Liver (tissue), 8 donors: ENCODE measurements at regions not wholly inside any gene's neighbourhood (a gene's known extent, or its start where the extent isn't known, plus 50 kb on each side); places are given as distances from the start of the nearest gene placed in this dataset.

Experiments used
- DNase-seq: peaks from one replicate; pipeline ENCODE4 v3.0.0-alpha.2; 2017; ENCODE audit warnings: low spot score
- H3K27ac ChIP-seq, 2 donors: one replicate each; pipeline ENCODE4 v1.7.0; 2013; ENCODE audit warnings: inconsistent platforms in 2 of 2, low read length in 2 of 2, control low read depth in 1 of 2, low read depth in 1 of 2, mild to moderate bottlenecking in 1 of 2
- H3K27me3 ChIP-seq, 4 donors: one replicate each; pipeline versions ENCODE4 v1.6.1 to v1.7.0; 2013; ENCODE audit warnings: low read length in 3 of 4, inconsistent platforms in 1 of 4, mild to moderate bottlenecking in 1 of 4, moderate library complexity in 1 of 4; ENCODE audit not compliant: control insufficient read depth in 4 of 4, insufficient read depth in 4 of 4
- H3K36me3 ChIP-seq, 4 donors: one replicate each; pipeline versions ENCODE4 v1.6.1 to v1.7.0; 2013; ENCODE audit warnings: low read length in 3 of 4, mild to moderate bottlenecking in 3 of 4, low read depth in 1 of 4, moderate library complexity in 1 of 4; ENCODE audit not compliant: control insufficient read depth in 4 of 4, insufficient read depth in 3 of 4
- H3K4me1 ChIP-seq, 4 donors: one replicate each; pipeline versions ENCODE4 v1.6.1 to v1.7.0; 2013; ENCODE audit warnings: low read length in 3 of 4, mild to moderate bottlenecking in 3 of 4, moderate library complexity in 1 of 4; ENCODE audit not compliant: control insufficient read depth in 4 of 4, insufficient read depth in 4 of 4
- H3K4me3 ChIP-seq, 3 donors: one replicate each; pipeline versions ENCODE4 v1.6.1 to v1.7.0; 2013; ENCODE audit warnings: low read length in 3 of 3, control low read depth in 1 of 3, low read depth in 1 of 3, mild to moderate bottlenecking in 1 of 3
- H3K9ac ChIP-seq, 2 donors: one replicate each; pipeline ENCODE4 v1.7.0; 2013; ENCODE audit warnings: low read length in 2 of 2, mild to moderate bottlenecking in 2 of 2, moderate library complexity in 2 of 2, control low read depth in 1 of 2, low read depth in 1 of 2
- H3K9me3 ChIP-seq, 4 donors: one replicate each; pipeline versions ENCODE4 v1.6.1 to v1.7.0; 2013; ENCODE audit warnings: low read length in 3 of 4; ENCODE audit not compliant: control insufficient read depth in 4 of 4
- EGR1 ChIP-seq, 2 donors: IDR thresholded peaks; 2 replicates each; pipeline ENCODE4 v1.6.1; 2016 to 2018; ENCODE audit warnings: antibody characterized with exemption in 2 of 2, low read depth in 2 of 2
- FOXA1 ChIP-seq: IDR thresholded peaks from 2 replicates; pipeline ENCODE4 v1.6.1; 2016; ENCODE audit warnings: antibody characterized with exemption
- FOXA2 ChIP-seq: IDR thresholded peaks from 2 replicates; pipeline ENCODE4 v1.6.1; 2016; ENCODE audit warnings: antibody characterized with exemption
- GABPA ChIP-seq, 2 donors: IDR thresholded peaks in 1 of 2; conservative IDR thresholded peaks in 1 of 2; 2 replicates each; pipeline ENCODE4 v1.6.1; 2016; ENCODE audit warnings: antibody characterized with exemption in 2 of 2, mild to moderate bottlenecking in 1 of 2, moderate library complexity in 1 of 2
- HNF4A ChIP-seq, 2 donors: conservative IDR thresholded peaks; 2 replicates each; pipeline ENCODE4 v1.6.1; 2016; ENCODE audit warnings: antibody characterized with exemption in 2 of 2, mild to moderate bottlenecking in 2 of 2
- HNF4G ChIP-seq: IDR thresholded peaks from 2 replicates; pipeline ENCODE4 v1.6.1; 2016; ENCODE audit warnings: antibody characterized with exemption
- JUND ChIP-seq, 2 donors: IDR thresholded peaks; 2 replicates each; pipeline ENCODE4 v1.6.1; 2016; ENCODE audit warnings: antibody characterized with exemption in 2 of 2
- NR2F2 ChIP-seq: IDR thresholded peaks from 2 replicates; pipeline ENCODE4 v1.6.1; 2016; ENCODE audit warnings: antibody characterized with exemption
- RAD21 ChIP-seq, 2 donors: IDR thresholded peaks; 2 replicates each; pipeline ENCODE4 v1.6.1; 2016; ENCODE audit warnings: antibody characterized with exemption in 2 of 2, mild to moderate bottlenecking in 2 of 2
- RXRA ChIP-seq, 2 donors: IDR thresholded peaks; 2 replicates each; pipeline ENCODE4 v1.6.1; 2017 to 2018; ENCODE audit warnings: antibody characterized with exemption in 2 of 2, mild to moderate bottlenecking in 1 of 2
- SP1 ChIP-seq: IDR thresholded peaks from 2 replicates; pipeline ENCODE4 v1.6.1; 2018; ENCODE audit warnings: antibody characterized with exemption, mild to moderate bottlenecking
- TAF1 ChIP-seq: conservative IDR thresholded peaks from 2 replicates; pipeline ENCODE4 v1.6.1; 2016; ENCODE audit warnings: antibody characterized with exemption, mild to moderate bottlenecking
- YY1 ChIP-seq: IDR thresholded peaks from 2 replicates; pipeline ENCODE4 v1.6.1; 2016; ENCODE audit warnings: antibody characterized with exemption, mild to moderate bottlenecking
- WGBS: extraction: QIAGEN DNeasy Blood & Tissue Kit; methylation state at CpG from one replicate; pipeline ENCODE4 v1.1.7; 2013; 5-methylcytosine and 5-hydroxymethylcytosine counted together
- TF ChIP-seq, protein P1 (sequence below): IDR thresholded peaks from 2 replicates; pipeline ENCODE4 v1.6.1; 2016; ENCODE audit warnings: antibody characterized with exemption
- TF ChIP-seq, protein P2 (sequence below): fragments of 150-350 bp; IDR thresholded peaks from 2 replicates; pipeline ENCODE4 v1.5.1; 2017; ENCODE audit warnings: improper control_type of control experiment, low read depth, low read length; ENCODE audit not compliant: missing input control
- TF ChIP-seq, protein P3 (sequence below): IDR thresholded peaks from 2 replicates; pipeline ENCODE4 v1.6.1; 2016; ENCODE audit warnings: antibody characterized with exemption, mild to moderate bottlenecking
- TF ChIP-seq, protein P4 (sequence below): IDR thresholded peaks from 2 replicates; pipeline ENCODE4 v1.6.1; 2016; ENCODE audit warnings: antibody characterized with exemption
- TF ChIP-seq, protein P5 (sequence below): IDR thresholded peaks from 2 replicates; pipeline ENCODE4 v1.6.1; 2016; ENCODE audit warnings: antibody characterized with exemption
- donor health status: healthy.
- donor health status: healthy.
- donor health status: healthy.
- donor health status: healthy.
- donor health status: healthy.

DNA sequence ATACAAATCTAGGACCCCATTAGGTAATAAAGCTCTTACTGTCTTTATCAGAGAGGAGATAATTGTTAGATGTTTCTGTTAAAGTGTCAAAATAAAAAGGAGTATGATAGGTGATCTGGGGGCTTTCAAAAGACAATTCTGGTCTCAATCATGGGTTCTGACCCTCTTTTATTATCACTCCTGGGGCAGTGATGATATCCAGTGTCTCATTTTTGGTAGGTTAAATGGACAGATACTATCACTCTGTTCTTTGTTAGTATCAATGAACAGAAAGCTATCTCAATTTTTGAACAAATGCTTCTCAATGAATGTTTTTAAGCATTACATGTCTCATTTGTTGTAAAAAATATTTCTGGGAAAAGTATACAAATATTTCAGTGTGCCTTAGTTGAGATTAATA, 405.9 kb downstream of the MLLT3 start:
- H3K4me3 ChIP-seq = no peak overlapping the region
- no peak overlapping the region for H3K9ac ChIP-seq
- peaks cover 0 to 4% (median 1%) of the 10 kb centered on the region in 4 donors for H3K27me3 ChIP-seq
- no peak overlapping the region for H3K27ac ChIP-seq
- no peak for TF ChIP-seq RXRA (IDR thresholded peaks at IDR 0.05)
- no peak for TF ChIP-seq SP1
- TF ChIP-seq, protein P1, sequence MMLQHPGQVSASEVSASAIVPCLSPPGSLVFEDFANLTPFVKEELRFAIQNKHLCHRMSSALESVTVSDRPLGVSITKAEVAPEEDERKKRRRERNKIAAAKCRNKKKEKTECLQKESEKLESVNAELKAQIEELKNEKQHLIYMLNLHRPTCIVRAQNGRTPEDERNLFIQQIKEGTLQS = no peak
- TF ChIP-seq GABPA (IDR thresholded peaks at IDR 0.05 in 1 of 2, conservative IDR thresholded peaks at IDR 0.05 in 1 of 2) = no peak
- TF ChIP-seq HNF4G = no peak
- TF ChIP-seq NR2F2 = no peak
- no peak for DNase-seq
- no peaks in the 10 kb centered on the region for H3K36me3 ChIP-seq
- no peaks in the 10 kb centered on the region for H3K9me3 ChIP-seq
- H3K4me1 ChIP-seq = peaks cover 0 to 11% (median 3%) of the 10 kb centered on the region in 4 donors

DNA sequence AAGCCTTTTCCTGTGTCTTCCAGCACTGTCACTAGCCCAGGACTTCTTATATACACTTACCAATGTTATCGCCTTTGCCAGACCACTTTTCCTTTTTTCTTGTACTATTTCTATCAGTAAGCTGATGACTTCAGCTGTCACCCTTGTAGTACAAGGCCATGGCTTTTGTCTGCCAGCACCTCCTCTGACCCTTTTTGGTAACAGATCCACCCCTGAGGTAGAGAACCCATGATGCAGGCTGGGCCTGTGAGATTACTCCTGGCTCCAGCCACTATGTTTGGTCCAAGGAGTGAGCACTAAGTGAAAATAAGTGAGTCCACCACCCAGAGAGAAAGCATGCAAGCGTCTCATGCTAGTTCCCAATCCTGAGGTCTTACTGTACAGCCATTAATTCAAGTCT, 406.7 kb downstream of the MLLT3 start:
- no peak for DNase-seq
- no peaks in the 10 kb centered on the region for H3K9me3 ChIP-seq
- no peak overlapping the region for H3K4me3 ChIP-seq
- H3K27ac ChIP-seq = no peak overlapping the region
- TF ChIP-seq HNF4G (no peak), GABPA (IDR thresholded peaks at IDR 0.05 in 1 of 2, conservative IDR thresholded peaks at IDR 0.05 in 1 of 2) (no peak)
- TF ChIP-seq, protein P2, sequence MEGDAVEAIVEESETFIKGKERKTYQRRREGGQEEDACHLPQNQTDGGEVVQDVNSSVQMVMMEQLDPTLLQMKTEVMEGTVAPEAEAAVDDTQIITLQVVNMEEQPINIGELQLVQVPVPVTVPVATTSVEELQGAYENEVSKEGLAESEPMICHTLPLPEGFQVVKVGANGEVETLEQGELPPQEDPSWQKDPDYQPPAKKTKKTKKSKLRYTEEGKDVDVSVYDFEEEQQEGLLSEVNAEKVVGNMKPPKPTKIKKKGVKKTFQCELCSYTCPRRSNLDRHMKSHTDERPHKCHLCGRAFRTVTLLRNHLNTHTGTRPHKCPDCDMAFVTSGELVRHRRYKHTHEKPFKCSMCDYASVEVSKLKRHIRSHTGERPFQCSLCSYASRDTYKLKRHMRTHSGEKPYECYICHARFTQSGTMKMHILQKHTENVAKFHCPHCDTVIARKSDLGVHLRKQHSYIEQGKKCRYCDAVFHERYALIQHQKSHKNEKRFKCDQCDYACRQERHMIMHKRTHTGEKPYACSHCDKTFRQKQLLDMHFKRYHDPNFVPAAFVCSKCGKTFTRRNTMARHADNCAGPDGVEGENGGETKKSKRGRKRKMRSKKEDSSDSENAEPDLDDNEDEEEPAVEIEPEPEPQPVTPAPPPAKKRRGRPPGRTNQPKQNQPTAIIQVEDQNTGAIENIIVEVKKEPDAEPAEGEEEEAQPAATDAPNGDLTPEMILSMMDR = no peak
- H3K27me3 ChIP-seq = peaks cover 0 to 4% (median 2%) of the 10 kb centered on the region in 4 donors
- H3K9ac ChIP-seq = no peak overlapping the region
- 81% methylated on average over 2 of the region's 2 CpGs for WGBS
- H3K4me1 ChIP-seq = peaks cover 0 to 11% (median 3%) of the 10 kb centered on the region in 4 donors
- H3K36me3 ChIP-seq = no peaks in the 10 kb centered on the region

DNA sequence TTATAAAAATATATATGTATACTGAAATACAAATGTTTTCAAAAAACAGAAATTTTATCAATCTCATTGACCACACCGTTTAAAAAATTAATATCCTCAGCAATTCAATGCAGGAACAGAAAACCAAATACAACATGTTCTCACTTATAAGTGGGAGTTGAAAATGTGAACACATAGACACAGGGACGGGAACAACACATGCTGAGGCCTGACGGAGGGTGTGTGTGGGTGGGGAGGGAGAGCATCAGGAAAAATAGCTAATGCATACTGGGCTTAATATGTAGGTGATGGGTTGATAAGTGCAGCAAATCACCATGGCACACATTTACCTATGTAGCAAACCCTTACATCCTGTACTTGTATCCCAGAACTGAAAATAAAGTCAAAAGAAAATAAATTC, 409.5 kb downstream of the MLLT3 start:
- H3K27me3 ChIP-seq = peaks cover 0 to 4% (median 0%) of the 10 kb centered on the region in 4 donors
- H3K9me3 ChIP-seq = no peaks in the 10 kb centered on the region
- H3K4me3 ChIP-seq = no peak overlapping the region
- no peak overlapping the region for H3K27ac ChIP-seq
- H3K9ac ChIP-seq = no peak overlapping the region
- no peak for DNase-seq
- TF ChIP-seq RXRA (IDR thresholded peaks at IDR 0.05) = no peak
- TF ChIP-seq, protein P3, sequence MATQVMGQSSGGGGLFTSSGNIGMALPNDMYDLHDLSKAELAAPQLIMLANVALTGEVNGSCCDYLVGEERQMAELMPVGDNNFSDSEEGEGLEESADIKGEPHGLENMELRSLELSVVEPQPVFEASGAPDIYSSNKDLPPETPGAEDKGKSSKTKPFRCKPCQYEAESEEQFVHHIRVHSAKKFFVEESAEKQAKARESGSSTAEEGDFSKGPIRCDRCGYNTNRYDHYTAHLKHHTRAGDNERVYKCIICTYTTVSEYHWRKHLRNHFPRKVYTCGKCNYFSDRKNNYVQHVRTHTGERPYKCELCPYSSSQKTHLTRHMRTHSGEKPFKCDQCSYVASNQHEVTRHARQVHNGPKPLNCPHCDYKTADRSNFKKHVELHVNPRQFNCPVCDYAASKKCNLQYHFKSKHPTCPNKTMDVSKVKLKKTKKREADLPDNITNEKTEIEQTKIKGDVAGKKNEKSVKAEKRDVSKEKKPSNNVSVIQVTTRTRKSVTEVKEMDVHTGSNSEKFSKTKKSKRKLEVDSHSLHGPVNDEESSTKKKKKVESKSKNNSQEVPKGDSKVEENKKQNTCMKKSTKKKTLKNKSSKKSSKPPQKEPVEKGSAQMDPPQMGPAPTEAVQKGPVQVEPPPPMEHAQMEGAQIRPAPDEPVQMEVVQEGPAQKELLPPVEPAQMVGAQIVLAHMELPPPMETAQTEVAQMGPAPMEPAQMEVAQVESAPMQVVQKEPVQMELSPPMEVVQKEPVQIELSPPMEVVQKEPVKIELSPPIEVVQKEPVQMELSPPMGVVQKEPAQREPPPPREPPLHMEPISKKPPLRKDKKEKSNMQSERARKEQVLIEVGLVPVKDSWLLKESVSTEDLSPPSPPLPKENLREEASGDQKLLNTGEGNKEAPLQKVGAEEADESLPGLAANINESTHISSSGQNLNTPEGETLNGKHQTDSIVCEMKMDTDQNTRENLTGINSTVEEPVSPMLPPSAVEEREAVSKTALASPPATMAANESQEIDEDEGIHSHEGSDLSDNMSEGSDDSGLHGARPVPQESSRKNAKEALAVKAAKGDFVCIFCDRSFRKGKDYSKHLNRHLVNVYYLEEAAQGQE = no peak
- TF ChIP-seq, protein P4, sequence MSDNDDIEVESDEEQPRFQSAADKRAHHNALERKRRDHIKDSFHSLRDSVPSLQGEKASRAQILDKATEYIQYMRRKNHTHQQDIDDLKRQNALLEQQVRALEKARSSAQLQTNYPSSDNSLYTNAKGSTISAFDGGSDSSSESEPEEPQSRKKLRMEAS = no peak
- TF ChIP-seq RAD21 (IDR thresholded peaks at IDR 0.05) = no peak
- TF ChIP-seq YY1 = no peak
- TF ChIP-seq HNF4G = no peak
- TF ChIP-seq, protein P2 = no peak
- TF ChIP-seq FOXA2 = no peak
- no peak for TF ChIP-seq NR2F2
- TF ChIP-seq HNF4A (conservative IDR thresholded peaks at IDR 0.05) = no peak
- no peak for TF ChIP-seq EGR1 (IDR thresholded peaks at IDR 0.05; ENCODE audit: low read depth in 2 of 2)
- TF ChIP-seq GABPA (IDR thresholded peaks at IDR 0.05 in 1 of 2, conservative IDR thresholded peaks at IDR 0.05 in 1 of 2) = no peak
- TF ChIP-seq TAF1 = no peak
- TF ChIP-seq, protein P5, sequence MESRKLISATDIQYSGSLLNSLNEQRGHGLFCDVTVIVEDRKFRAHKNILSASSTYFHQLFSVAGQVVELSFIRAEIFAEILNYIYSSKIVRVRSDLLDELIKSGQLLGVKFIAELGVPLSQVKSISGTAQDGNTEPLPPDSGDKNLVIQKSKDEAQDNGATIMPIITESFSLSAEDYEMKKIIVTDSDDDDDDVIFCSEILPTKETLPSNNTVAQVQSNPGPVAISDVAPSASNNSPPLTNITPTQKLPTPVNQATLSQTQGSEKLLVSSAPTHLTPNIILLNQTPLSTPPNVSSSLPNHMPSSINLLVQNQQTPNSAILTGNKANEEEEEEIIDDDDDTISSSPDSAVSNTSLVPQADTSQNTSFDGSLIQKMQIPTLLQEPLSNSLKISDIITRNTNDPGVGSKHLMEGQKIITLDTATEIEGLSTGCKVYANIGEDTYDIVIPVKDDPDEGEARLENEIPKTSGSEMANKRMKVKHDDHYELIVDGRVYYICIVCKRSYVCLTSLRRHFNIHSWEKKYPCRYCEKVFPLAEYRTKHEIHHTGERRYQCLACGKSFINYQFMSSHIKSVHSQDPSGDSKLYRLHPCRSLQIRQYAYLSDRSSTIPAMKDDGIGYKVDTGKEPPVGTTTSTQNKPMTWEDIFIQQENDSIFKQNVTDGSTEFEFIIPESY = no peak
- TF ChIP-seq SP1 = no peak
- no peak for TF ChIP-seq FOXA1
- no peak for TF ChIP-seq JUND (IDR thresholded peaks at IDR 0.05)
- TF ChIP-seq, protein P1 = no peak
- no peaks in the 10 kb centered on the region for H3K36me3 ChIP-seq
- 70% methylated on average over 3 of the region's 3 CpGs for WGBS
- H3K4me1 ChIP-seq = no peaks in the 10 kb centered on the region
